GM10266 (cell line): ENCODE measurements at regions not wholly inside any gene's neighbourhood (a gene's known extent, or its start where the extent isn't known, plus 50 kb on each side); places are given as distances from the start of the nearest gene placed in this dataset.

ENCODE experiments used
- DNase-seq: peaks from one replicate; pipeline ENCODE4 v3.0.0; 2012; ENCODE audit errors: extremely low spot score
- TF ChIP-seq, protein P1 (sequence below): IDR thresholded peaks from 2 replicates; pipeline ENCODE4 v1.5.1; 2012; ENCODE audit warnings: mild to moderate bottlenecking, low read depth; ENCODE audit not compliant: control insufficient read depth, insufficient read depth; ENCODE audit errors: missing control alignments

DNA sequence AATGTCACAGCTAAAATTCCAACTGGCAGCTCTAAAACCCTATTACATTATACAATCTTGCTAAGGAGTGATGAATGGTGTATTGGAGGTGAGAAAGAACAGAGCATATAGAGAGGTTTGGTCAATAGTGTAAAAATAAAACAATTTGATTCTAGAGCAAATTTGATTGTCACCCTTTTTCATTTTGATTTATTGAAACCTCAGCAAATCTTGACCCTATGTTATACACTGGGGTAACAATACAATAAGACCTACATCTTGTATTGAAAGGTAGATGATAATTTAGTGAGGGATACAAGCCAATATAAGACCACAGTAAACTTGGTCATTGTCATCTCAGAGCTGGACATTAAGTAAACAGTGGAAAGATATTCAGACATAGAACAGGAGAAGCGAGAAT, 671.9 kb downstream of the IRS1 start:
- no peak for DNase-seq
- TF ChIP-seq, protein P1, sequence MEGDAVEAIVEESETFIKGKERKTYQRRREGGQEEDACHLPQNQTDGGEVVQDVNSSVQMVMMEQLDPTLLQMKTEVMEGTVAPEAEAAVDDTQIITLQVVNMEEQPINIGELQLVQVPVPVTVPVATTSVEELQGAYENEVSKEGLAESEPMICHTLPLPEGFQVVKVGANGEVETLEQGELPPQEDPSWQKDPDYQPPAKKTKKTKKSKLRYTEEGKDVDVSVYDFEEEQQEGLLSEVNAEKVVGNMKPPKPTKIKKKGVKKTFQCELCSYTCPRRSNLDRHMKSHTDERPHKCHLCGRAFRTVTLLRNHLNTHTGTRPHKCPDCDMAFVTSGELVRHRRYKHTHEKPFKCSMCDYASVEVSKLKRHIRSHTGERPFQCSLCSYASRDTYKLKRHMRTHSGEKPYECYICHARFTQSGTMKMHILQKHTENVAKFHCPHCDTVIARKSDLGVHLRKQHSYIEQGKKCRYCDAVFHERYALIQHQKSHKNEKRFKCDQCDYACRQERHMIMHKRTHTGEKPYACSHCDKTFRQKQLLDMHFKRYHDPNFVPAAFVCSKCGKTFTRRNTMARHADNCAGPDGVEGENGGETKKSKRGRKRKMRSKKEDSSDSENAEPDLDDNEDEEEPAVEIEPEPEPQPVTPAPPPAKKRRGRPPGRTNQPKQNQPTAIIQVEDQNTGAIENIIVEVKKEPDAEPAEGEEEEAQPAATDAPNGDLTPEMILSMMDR: no peak

DNA sequence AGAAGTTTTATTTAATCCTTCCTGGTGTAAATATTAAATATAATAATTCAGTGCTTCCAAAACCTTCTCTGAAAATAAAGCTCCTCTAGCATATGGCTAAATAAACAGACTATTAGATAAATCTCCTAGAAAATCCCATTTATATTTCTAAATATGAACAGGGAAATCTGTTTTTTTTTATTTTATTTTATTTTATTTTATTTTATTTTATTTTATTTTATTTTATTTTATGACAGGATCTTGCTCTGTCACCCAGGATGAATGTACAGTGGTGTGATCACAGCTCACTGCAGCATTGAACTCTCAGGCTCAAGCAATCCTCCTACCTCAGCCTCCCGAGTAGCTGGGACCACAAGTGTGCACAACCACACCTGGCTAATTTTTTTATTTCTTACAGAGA, 673.5 kb downstream of the IRS1 start:
- DNase-seq: no peak
- TF ChIP-seq, protein P1: no peak

- TF ChIP-seq, protein P1: no peak
- no peak for DNase-seq
Measured at GRCh38 chr2:226125176-226125883, 674.3 kb downstream of the IRS1 start.

- TF ChIP-seq, protein P1: no peak
- DNase-seq: no peak
Measured at GRCh38 chr2:226124548-226125011, 675.0 kb downstream of the IRS1 start.

GRCh38 chr2:226123300-226123699, 676.3 kb downstream of the IRS1 start:
- TF ChIP-seq, protein P1: no peak
- no peak for DNase-seq

DNA sequence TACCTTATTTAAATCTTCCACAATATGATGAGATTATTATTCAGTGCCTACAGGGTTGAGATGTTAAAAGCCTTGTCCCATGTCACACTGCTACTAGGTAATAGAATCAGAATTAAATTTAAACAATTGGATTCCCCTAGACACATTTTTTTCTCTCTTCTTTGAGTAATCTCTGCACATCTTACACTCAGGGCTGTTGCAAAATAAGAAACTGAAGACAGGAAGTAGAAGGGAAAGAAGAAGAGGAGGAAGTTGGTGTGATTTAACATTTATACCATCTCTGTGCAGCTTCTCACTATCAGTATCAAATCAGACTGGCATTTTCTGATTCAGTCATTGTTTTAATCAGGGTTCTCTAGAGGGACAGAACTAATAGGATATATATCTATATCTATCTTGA, 677.6 kb downstream of the IRS1 start:
- DNase-seq: no peak
- TF ChIP-seq, protein P1: no peak

- no peak for DNase-seq
- TF ChIP-seq, protein P1: no peak
Measured at GRCh38 chr2:226121046-226121738, 678.4 kb downstream of the IRS1 start.
